NCI-H2029 treated with DMSO at 0.1 percent for 48 hours (cell line): ENCODE measurements at regions not wholly inside any gene's neighbourhood (a gene's known extent, or its start where the extent isn't known, plus 50 kb on each side); places are given as distances from the start of the nearest gene placed in this dataset.

Experiments used
- DNase-seq: peaks from one replicate; lab custom pipeline; 2025; lab: John Stamatoyannopoulos, UW

- no peak for DNase-seq
Measured at GRCh38 chr16:51723036-51723724, 572.1 kb upstream of the SALL1 start.

- DNase-seq = no peak
Measured at GRCh38 chr16:51722467-51722866, 571.4 kb upstream of the SALL1 start.

- DNase-seq = no peak
Measured at GRCh38 chr16:51719376-51719775, 568.3 kb upstream of the SALL1 start.

- no peak for DNase-seq
Measured at GRCh38 chr16:51716195-51716594, 565.1 kb upstream of the SALL1 start.

- no peak for DNase-seq
Measured at GRCh38 chr16:51713502-51713901, 562.4 kb upstream of the SALL1 start.

GRCh38 chr16:51710905-51711563 is 560.0 kb upstream of the SALL1 start:
- DNase-seq = no peak

- no peak for DNase-seq
Measured at GRCh38 chr16:51710186-51710585, 559.1 kb upstream of the SALL1 start.

- no peak for DNase-seq
Measured at GRCh38 chr16:51708861-51709260, 557.8 kb upstream of the SALL1 start.

GRCh38 chr16:51707666-51708065 is 556.6 kb upstream of the SALL1 start:
- DNase-seq = no peak

- DNase-seq = no peak
Measured at GRCh38 chr16:51705142-51705541, 554.1 kb upstream of the SALL1 start.

- no peak for DNase-seq
Measured at GRCh38 chr16:51701025-51701424, 550.0 kb upstream of the SALL1 start.

GRCh38 chr16:51699686-51700396 is 548.8 kb upstream of the SALL1 start:
- DNase-seq = no peak

GRCh38 chr16:51698647-51699046 is 547.6 kb upstream of the SALL1 start:
- no peak for DNase-seq

GRCh38 chr16:51697454-51697853 is 546.4 kb upstream of the SALL1 start:
- DNase-seq = no peak

GRCh38 chr16:51696376-51696775 is 545.3 kb upstream of the SALL1 start:
- DNase-seq = no peak

- DNase-seq = no peak
Measured at GRCh38 chr16:51691109-51691508, 540.0 kb upstream of the SALL1 start.

- DNase-seq = no peak
Measured at GRCh38 chr16:51685498-51685897, 534.4 kb upstream of the SALL1 start.

- no peak for DNase-seq
Measured at GRCh38 chr16:51683882-51684281, 532.8 kb upstream of the SALL1 start.

GRCh38 chr16:51682905-51683304 is 531.8 kb upstream of the SALL1 start:
- no peak for DNase-seq

- DNase-seq = no peak
Measured at GRCh38 chr16:51674615-51675014, 523.5 kb upstream of the SALL1 start.

GRCh38 chr16:51670527-51670926 is 519.5 kb upstream of the SALL1 start:
- DNase-seq = no peak

- no peak for DNase-seq
Measured at GRCh38 chr16:51666821-51667220, 515.8 kb upstream of the SALL1 start.

GRCh38 chr16:51666074-51666473 is 515.0 kb upstream of the SALL1 start:
- DNase-seq = no peak
